ENCODE measurements at regions not wholly inside any gene's neighbourhood (a gene's known extent, or its start where the extent isn't known, plus 50 kb on each side); places are given as distances from the start of the nearest gene placed in this dataset.

DNA sequence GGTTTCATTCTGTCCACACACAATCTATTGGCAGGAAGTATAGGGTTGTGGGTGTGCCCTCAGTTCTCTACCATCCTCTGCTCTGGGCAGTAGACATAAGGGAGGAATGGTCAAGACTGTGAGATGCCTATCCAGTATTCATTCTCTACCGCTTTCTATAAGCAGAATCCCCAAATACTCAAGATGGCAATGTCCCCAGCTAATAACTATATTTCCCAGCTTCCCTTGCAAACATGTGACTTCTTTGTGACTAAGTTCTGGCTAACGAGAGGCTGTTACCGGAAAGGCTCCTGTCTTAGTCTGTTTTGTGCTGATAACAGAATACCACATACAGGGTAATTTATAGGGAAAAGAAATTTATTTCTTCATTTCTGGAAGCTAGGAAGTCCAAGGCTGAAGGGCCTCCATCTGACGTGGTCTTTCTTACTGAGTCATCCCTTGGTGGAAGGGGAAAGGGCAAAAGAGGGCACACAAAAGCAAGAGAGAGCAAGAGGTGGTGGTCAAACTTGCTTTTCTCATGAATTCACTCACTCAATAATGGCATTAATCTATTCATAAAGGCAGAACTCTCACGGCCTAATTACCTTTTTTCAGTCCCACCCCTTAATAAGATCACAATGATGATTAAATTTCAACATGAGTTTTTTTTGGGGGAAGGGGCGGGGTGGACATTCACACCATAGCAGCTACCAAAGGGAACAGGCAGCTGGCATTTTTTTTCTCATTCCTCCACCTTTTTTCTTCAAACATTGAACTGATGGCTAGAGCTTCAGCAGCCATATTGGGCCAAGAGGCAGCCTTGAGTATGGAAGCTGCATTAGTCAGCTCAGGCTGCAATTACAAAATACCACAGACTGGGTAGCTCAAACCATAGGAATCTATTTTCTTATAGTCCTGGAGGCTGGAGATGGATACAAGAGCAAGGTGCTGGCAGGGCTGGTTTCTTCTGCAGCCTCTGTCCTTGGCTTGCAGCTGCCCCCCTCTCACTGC lies 109.7 kb upstream of the OR9Q1 start:
- TF ChIP-seq EZH2 (IDR thresholded peaks at IDR 0.05; ENCODE audit: insufficient read depth, poor library complexity, severe bottlenecking) = no peak
- TF ChIP-seq EZH2phosphoT487 (IDR thresholded peaks at IDR 0.05; ENCODE audit: insufficient read depth, low read depth) = no peak

Measured in GM23248 (cell line).